ENCODE measurements at regions not wholly inside any gene's neighbourhood (a gene's known extent, or its start where the extent isn't known, plus 50 kb on each side); places are given as distances from the start of the nearest gene placed in this dataset.

- Histone ChIP-seq H3K4me3 (ENCODE audit: extremely low read depth in 1 of 4, insufficient read depth in 2 of 4, low read depth in 3 of 4, low read length in 4 of 4) (no peak overlapping the region), H2AK5ac (ENCODE audit: low read depth, low read length) (no peak overlapping the region), H3K27ac (ENCODE audit: low read depth, low read length) (no peak overlapping the region), H3K9ac (replicated peaks in 1 of 4; ENCODE audit: extremely low read depth in 1 of 4, low read depth in 3 of 4, low read length in 3 of 4) (no peak overlapping the region), H2AFZ (ENCODE audit: low read length) (no peak overlapping the region), H4K5ac (ENCODE audit: insufficient read length, low read depth, low read length) (no peak overlapping the region), H3K4ac (replicated peaks; ENCODE audit: insufficient read length, low read depth, low read length) (no peak overlapping the region), H4K8ac (ENCODE audit: extremely low read depth, insufficient read depth, low read length) (no peak overlapping the region), H2BK120ac (replicated peaks; ENCODE audit: low read depth, low read length) (no peak overlapping the region), H3K79me2 (ENCODE audit: control insufficient read depth in 1 of 2, insufficient read depth in 2 of 2, low read length in 2 of 2) (no peaks in the 10 kb centered on the region), H3K4me2 (ENCODE audit: insufficient read depth in 1 of 2, low read depth in 2 of 2, low read length in 2 of 2) (no peak overlapping the region), H2BK20ac (ENCODE audit: low read length) (no peak overlapping the region), H3K56ac (replicated peaks; ENCODE audit: insufficient read length, low read depth, low read length) (no peak overlapping the region), H3K23me2 (ENCODE audit: low read depth, low read length) (no peaks in the 10 kb centered on the region), H3K36me3 (ENCODE audit: control insufficient read depth in 2 of 4, insufficient read depth in 4 of 4, low read length in 3 of 4) (no peaks in the 10 kb centered on the region), H4K20me1 (replicated peaks in 1 of 2; ENCODE audit: control insufficient read depth in 1 of 2, insufficient read depth in 2 of 2, low read length in 2 of 2) (no peaks in the 10 kb centered on the region), H3K27me3 (replicated peaks in 1 of 4; ENCODE audit: control insufficient read depth in 3 of 4, extremely low read depth in 1 of 4, insufficient read depth in 3 of 4, low read length in 3 of 4) (peaks cover 0 to 1% (median 0%) of the 10 kb centered on the region in 4 experiments; a peak in 1 of 7 replicates), H2BK15ac (ENCODE audit: low read length) (no peak overlapping the region), H3K4me1 (replicated peaks in 1 of 4; ENCODE audit: control insufficient read depth in 3 of 4, insufficient read depth in 4 of 4, low read length in 3 of 4) (peaks cover 0 to 5% (median 2%) of the 10 kb centered on the region in 4 experiments; a peak in 2 of 7 replicates), H3K9me3 (ENCODE audit: insufficient read depth in 2 of 2, low read depth in 1 of 2, low read length in 1 of 2) (peaks cover 3 to 5% of the 10 kb centered on the region in 2 experiments; a peak in 3 of 4 replicates), H3K79me1 (ENCODE audit: low read depth, low read length) (no peaks in the 10 kb centered on the region), H2BK5ac (ENCODE audit: low read depth, low read length) (no peak overlapping the region), H3K14ac (ENCODE audit: insufficient read length) (no peak overlapping the region), H4K91ac (replicated peaks; ENCODE audit: insufficient read length, low read length) (no peak overlapping the region), H3K18ac (ENCODE audit: extremely low read depth, low read length) (no peak overlapping the region), H2BK12ac (ENCODE audit: low read depth, low read length) (no peak overlapping the region), H3K23ac (ENCODE audit: insufficient read length) (no peak overlapping the region)
- no peak for DNase-seq (ENCODE audit: low read depth in 1 of 2, low spot score in 2 of 2)
- FAIRE-seq = no peak
- WGBS, 2 experiments (ENCODE audit: extremely low coverage in 1 of 2, insufficient coverage in 1 of 2, insufficient read length in 1 of 2, insufficient replicate concordance in 2 of 2, low coverage in 1 of 2, low lambda C conversion rate in 2 of 2, missing lambda C conversion rate in 1 of 2) = 96% methylated on average over 1 of the region's 1 CpG; no CpG with 5 or more reads in 1 of the 2 experiments
- TF ChIP-seq SUZ12 (IDR thresholded peaks at IDR 0.05; ENCODE audit: low read length) = no peak
- no peak for TF ChIP-seq JUN (IDR thresholded peaks at IDR 0.05; ENCODE audit: low read depth, low read length)
- no peak for TF ChIP-seq CBX5 (IDR thresholded peaks at IDR 0.05; ENCODE audit: low read depth, low read length)
- no peak for TF ChIP-seq HDAC6 (IDR thresholded peaks at IDR 0.05; ENCODE audit: low read depth, low read length)
- TF ChIP-seq POLR2A (IDR thresholded peaks at IDR 0.05; ENCODE audit: control extremely low read depth in 1 of 2, low read depth in 2 of 2, low read length in 2 of 2) = no peak
- CTCF ChIA-PET (ENCODE audit: partially characterized antibody) = no interaction called here
- POLR2A ChIA-PET (ENCODE audit: partially characterized antibody) = no interaction called here
Observed at GRCh38 chr1:81142099-81142826, 658.5 kb upstream of the ADGRL2 start.

Measured in H1 (cell line).